ENCODE measurements at regions not wholly inside any gene's neighbourhood (a gene's known extent, or its start where the extent isn't known, plus 50 kb on each side); places are given as distances from the start of the nearest gene placed in this dataset.

DNA sequence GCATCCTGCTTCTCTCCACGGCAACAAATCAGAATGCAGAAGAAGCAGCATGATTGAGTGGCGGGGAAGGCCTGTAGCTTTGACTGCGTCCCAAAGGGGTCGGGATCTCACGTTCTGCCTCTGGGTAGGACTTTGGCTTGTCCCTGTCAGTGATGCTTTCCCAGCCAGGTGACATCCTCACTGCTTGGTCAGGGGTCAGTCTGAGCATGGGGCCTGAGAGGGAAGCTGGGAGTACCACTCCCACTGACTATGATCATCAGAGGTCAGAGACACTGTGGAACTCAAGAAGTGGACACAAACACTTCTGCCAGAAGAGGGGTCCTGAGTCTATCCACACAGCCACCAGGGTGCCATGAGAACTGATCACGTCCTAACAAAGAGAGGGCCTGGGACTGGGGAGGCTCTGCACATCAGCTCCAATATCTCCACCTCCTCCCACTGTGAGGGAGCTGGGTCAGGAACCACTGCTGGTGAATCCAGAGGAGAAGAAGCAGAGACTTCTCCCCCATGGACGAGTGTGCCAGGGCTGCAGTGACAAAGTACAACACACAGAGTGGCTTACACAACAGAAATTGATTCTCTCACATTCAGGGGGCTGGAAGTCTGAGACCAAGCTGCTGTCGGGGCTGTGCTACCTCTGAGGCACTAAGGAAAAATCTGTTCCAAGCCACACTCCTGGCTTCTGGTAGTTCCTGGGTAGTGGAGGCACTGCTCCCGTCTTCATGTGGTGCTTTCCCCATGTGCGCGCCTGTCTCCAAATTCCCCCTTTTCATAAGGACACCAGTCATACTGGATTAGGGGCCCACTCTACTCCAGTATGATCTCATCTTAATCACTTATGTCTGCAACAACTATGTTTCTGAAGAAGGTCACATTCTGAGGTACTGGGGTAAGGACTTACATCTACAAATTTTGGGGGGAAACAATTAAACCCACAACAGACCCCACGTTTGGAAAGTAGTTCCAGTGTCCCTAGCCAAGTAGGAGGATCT, 131.1 kb downstream of the CYP26A1 start:
- TF ChIP-seq POLR2A (IDR thresholded peaks at IDR 0.05) (no peak), CTCF (IDR thresholded peaks at IDR 0.05) (no peak), EP300 (IDR thresholded peaks at IDR 0.05) (no peak)

All from upper lobe of left lung (tissue), 4 donors.